AG10803 (cell line): ENCODE measurements at regions not wholly inside any gene's neighbourhood (a gene's known extent, or its start where the extent isn't known, plus 50 kb on each side); places are given as distances from the start of the nearest gene placed in this dataset.

Experiments
- DNase-seq: peaks from one replicate; pipeline ENCODE4 v3.0.0; 2010; ENCODE audit warnings: low read depth
- H3K4me3 ChIP-seq: 2 replicates; pipeline ENCODE4 v1.5.1; 2011; ENCODE audit warnings: mild to moderate bottlenecking, low read length, control low read depth
- CTCF ChIP-seq: conservative IDR thresholded peaks from 2 replicates; pipeline ENCODE4 v1.5.1; 2011; ENCODE audit warnings: mild to moderate bottlenecking, low read length, control low read depth, inconsistent platforms

GRCh38 chr1:162992945-162993344, 76.2 kb upstream of the RGS4 start:
- TF ChIP-seq CTCF = no peak

GRCh38 chr1:162991444-162991843, 77.7 kb upstream of the RGS4 start:
- no peak overlapping the region for H3K4me3 ChIP-seq
- no peak for DNase-seq
- TF ChIP-seq CTCF = no peak

More at GRCh38 chr1:162992945-162993344, 76.2 kb upstream of the RGS4 start:
- no peak for DNase-seq
- no peak overlapping the region for H3K4me3 ChIP-seq

GRCh38 chr1:162990665-162991064, 78.5 kb upstream of the RGS4 start:
- no peak for DNase-seq
- TF ChIP-seq CTCF = no peak
- no peak overlapping the region for H3K4me3 ChIP-seq

- TF ChIP-seq CTCF = no peak
- DNase-seq = no peak
Observed at GRCh38 chr1:162988869-162989268, 80.3 kb upstream of the RGS4 start.

GRCh38 chr1:162987866-162988265, 81.3 kb upstream of the RGS4 start:
- TF ChIP-seq CTCF = no peak
- no peak overlapping the region for H3K4me3 ChIP-seq
- peak; percentile 44 for DNase-seq

More at GRCh38 chr1:162988869-162989268, 80.3 kb upstream of the RGS4 start:
- no peak overlapping the region for H3K4me3 ChIP-seq

- no peak for TF ChIP-seq CTCF
- no peak overlapping the region for H3K4me3 ChIP-seq
- no peak for DNase-seq
Observed at GRCh38 chr1:162985816-162986435, 83.2 kb upstream of the RGS4 start.

- no peak for TF ChIP-seq CTCF
- DNase-seq = peak; percentile 29
- no peak overlapping the region for H3K4me3 ChIP-seq
Observed at GRCh38 chr1:162984699-162985098, 84.5 kb upstream of the RGS4 start.
